ENCODE measurements at regions not wholly inside any gene's neighbourhood (a gene's known extent, or its start where the extent isn't known, plus 50 kb on each side); places are given as distances from the start of the nearest gene placed in this dataset.

DNA sequence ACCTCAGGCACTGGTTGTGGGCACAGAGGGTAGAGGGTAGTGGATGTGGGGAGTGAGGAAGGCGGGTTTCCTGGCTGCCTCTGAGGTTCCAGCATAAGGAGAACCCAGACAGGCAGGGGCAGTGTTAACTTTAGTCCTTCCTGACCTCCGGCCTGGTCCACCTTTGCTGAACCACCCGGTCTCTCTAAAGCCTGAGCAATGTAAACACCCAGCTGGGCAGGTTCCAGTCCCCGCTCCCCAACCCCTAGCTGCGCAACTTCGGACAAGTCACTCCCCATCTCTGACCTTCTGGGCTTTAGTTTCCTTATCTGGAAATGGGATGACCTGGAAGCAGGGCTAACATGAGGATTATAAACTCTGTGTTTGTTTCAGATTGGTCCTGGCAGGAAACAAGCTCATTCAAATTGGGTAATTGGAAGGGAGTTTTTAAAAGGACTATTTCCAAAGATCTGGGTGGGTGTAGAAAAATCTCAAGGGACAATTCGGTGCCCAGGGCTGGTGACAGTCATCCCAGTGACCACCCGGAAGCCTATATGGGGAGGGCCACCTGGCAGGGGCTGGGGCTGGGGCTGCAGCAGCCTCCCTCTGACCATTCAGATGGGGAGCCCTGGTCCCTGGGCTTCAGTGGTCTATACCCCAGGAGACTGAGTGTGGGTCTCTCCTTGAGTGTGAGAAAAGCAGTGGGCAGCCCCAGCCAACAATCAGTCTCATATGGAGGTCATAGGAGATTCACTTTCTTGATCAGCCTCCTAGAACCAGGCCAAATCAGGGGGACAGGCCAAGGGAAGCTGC is 108.3 kb upstream of the SYT13 start:
- Histone ChIP-seq H3K9me3 (ENCODE audit: insufficient read depth, low read depth, low read length) (no peaks in the 10 kb centered on the region), H3K9ac (ENCODE audit: low read length) (no peak overlapping the region), H3K27me3 (ENCODE audit: insufficient read depth, low read length) (peaks cover under 1% of the 10 kb centered on the region), H3K36me3 (ENCODE audit: insufficient read depth, low read length) (no peaks in the 10 kb centered on the region), H3K4me3 (ENCODE audit: insufficient read depth, low read depth, low read length) (no peak overlapping the region), H4K20me1 (ENCODE audit: insufficient read depth, low read length) (no peaks in the 10 kb centered on the region), H3K4me2 (ENCODE audit: low read length) (no peak overlapping the region), H3K79me2 (ENCODE audit: insufficient read depth, low read length) (no peaks in the 10 kb centered on the region), H3K27ac (ENCODE audit: low read depth, low read length) (no peak overlapping the region), H2AFZ (ENCODE audit: low read depth, low read length) (no peak overlapping the region), H3K4me1 (ENCODE audit: insufficient read depth, low read length) (no peaks in the 10 kb centered on the region)
- DNase-seq (ENCODE audit: low read depth) (no peak), FAIRE-seq (no peak)
- TF ChIP-seq EZH2 (IDR thresholded peaks at IDR 0.05; ENCODE audit: insufficient read depth, low read length) = no peak
- TF ChIP-seq, protein P1, sequence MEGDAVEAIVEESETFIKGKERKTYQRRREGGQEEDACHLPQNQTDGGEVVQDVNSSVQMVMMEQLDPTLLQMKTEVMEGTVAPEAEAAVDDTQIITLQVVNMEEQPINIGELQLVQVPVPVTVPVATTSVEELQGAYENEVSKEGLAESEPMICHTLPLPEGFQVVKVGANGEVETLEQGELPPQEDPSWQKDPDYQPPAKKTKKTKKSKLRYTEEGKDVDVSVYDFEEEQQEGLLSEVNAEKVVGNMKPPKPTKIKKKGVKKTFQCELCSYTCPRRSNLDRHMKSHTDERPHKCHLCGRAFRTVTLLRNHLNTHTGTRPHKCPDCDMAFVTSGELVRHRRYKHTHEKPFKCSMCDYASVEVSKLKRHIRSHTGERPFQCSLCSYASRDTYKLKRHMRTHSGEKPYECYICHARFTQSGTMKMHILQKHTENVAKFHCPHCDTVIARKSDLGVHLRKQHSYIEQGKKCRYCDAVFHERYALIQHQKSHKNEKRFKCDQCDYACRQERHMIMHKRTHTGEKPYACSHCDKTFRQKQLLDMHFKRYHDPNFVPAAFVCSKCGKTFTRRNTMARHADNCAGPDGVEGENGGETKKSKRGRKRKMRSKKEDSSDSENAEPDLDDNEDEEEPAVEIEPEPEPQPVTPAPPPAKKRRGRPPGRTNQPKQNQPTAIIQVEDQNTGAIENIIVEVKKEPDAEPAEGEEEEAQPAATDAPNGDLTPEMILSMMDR (IDR thresholded peaks at IDR 0.05; ENCODE audit: insufficient read depth, low read depth, low read length) = no peak
- no peak overlapping the region for H3K27ac Mint-ChIP-seq (ENCODE audit: unreplicated experiment)
- no peaks in the 10 kb centered on the region for H3K36me3 Mint-ChIP-seq (ENCODE audit: low read depth, unreplicated experiment)
- no peaks in the 10 kb centered on the region for H3K4me1 Mint-ChIP-seq (ENCODE audit: low read depth, unreplicated experiment)
- no peaks in the 10 kb centered on the region for H3K9me3 Mint-ChIP-seq (ENCODE audit: unreplicated experiment)
- H3K27me3 Mint-ChIP-seq (ENCODE audit: low read depth, unreplicated experiment) = peaks cover 96% of the 10 kb centered on the region
- no peak overlapping the region for H3K4me3 Mint-ChIP-seq (ENCODE audit: unreplicated experiment)

DNA sequence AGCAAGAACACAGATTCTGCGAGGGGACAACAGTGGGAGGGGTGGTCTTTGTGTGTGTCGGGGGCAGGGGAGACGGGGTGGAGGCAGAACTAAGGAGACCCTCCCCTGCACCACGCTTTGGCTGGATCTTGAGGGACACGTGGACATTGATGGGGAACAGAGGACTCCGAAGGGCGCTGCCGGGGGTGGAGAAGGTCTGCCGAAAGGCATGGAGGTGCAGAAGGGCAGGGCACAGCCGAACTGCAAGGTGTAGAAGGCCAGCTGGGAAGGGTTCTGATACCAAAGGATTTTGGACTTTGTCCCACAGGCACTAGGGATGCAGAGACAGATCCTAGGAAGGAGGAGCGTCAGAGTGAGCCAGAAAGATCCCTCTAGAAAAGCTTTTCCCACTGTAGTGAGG is 107.7 kb upstream of the SYT13 start:
- no peak overlapping the region for H3K4me2 ChIP-seq (ENCODE audit: low read length)
- H3K9me3 Mint-ChIP-seq (ENCODE audit: unreplicated experiment) = peaks cover 3% of the 10 kb centered on the region
- DNase-seq (ENCODE audit: low read depth) (no peak), FAIRE-seq (no peak)
- H3K27ac ChIP-seq (ENCODE audit: low read depth, low read length) = no peak overlapping the region
- no peaks in the 10 kb centered on the region for H4K20me1 ChIP-seq (ENCODE audit: insufficient read depth, low read length)
- no peaks in the 10 kb centered on the region for H3K4me1 ChIP-seq (ENCODE audit: insufficient read depth, low read length)
- H3K4me3 Mint-ChIP-seq (ENCODE audit: unreplicated experiment) = no peak overlapping the region
- no peaks in the 10 kb centered on the region for H3K79me2 ChIP-seq (ENCODE audit: insufficient read depth, low read length)
- H3K27me3 ChIP-seq (ENCODE audit: insufficient read depth, low read length) = peaks cover 5% of the 10 kb centered on the region
- H3K27ac Mint-ChIP-seq (ENCODE audit: unreplicated experiment) = no peak overlapping the region
- H3K36me3 Mint-ChIP-seq (ENCODE audit: low read depth, unreplicated experiment) = no peaks in the 10 kb centered on the region
- no peak overlapping the region for H3K4me3 ChIP-seq (ENCODE audit: insufficient read depth, low read depth, low read length)
- no peak overlapping the region for H3K9ac ChIP-seq (ENCODE audit: low read length)
- peaks cover 98% of the 10 kb centered on the region for H3K27me3 Mint-ChIP-seq (ENCODE audit: low read depth, unreplicated experiment)
- H3K9me3 ChIP-seq (ENCODE audit: insufficient read depth, low read depth, low read length) = no peaks in the 10 kb centered on the region
- TF ChIP-seq EZH2 (IDR thresholded peaks at IDR 0.05; ENCODE audit: insufficient read depth, low read length) = no peak
- TF ChIP-seq, protein P1 (IDR thresholded peaks at IDR 0.05; ENCODE audit: insufficient read depth, low read depth, low read length) = no peak
- no peak overlapping the region for H2AFZ ChIP-seq (ENCODE audit: low read depth, low read length)
- H3K4me1 Mint-ChIP-seq (ENCODE audit: low read depth, unreplicated experiment) = no peaks in the 10 kb centered on the region
- H3K36me3 ChIP-seq (ENCODE audit: insufficient read depth, low read length) = no peaks in the 10 kb centered on the region

DNA sequence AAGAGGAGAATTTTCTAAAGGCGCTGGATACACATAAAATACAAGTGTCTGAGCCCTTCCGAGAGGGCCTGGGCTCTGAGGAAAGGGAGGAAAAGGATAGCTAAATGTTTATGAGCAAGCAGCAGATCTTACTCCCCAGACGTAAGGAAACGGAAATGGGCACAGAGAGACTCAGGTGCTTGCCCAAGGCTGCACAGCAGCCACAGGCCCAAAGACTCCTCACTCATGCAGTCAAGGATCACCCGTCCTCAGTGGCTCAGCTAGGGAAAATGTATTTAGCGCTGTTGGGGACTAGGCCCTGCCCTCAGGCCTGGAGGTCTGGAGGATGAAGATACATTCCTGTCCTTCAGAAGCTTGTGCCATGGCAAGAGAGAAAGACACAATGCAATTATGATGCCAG is 107.2 kb upstream of the SYT13 start:
- Histone ChIP-seq H3K79me2 (ENCODE audit: insufficient read depth, low read length) (no peaks in the 10 kb centered on the region), H2AFZ (ENCODE audit: low read depth, low read length) (no peak overlapping the region), H3K9ac (ENCODE audit: low read length) (no peak overlapping the region), H3K4me1 (ENCODE audit: insufficient read depth, low read length) (no peaks in the 10 kb centered on the region), H3K36me3 (ENCODE audit: insufficient read depth, low read length) (no peaks in the 10 kb centered on the region), H3K27ac (ENCODE audit: low read depth, low read length) (no peak overlapping the region), H3K27me3 (ENCODE audit: insufficient read depth, low read length) (peaks cover 5% of the 10 kb centered on the region), H3K4me3 (ENCODE audit: insufficient read depth, low read depth, low read length) (no peak overlapping the region), H3K9me3 (ENCODE audit: insufficient read depth, low read depth, low read length) (no peaks in the 10 kb centered on the region), H3K4me2 (ENCODE audit: low read length) (no peak overlapping the region), H4K20me1 (ENCODE audit: insufficient read depth, low read length) (no peaks in the 10 kb centered on the region)
- H3K4me3 Mint-ChIP-seq (ENCODE audit: unreplicated experiment) = no peak overlapping the region
- no peak for DNase-seq (ENCODE audit: low read depth)
- no peaks in the 10 kb centered on the region for H3K36me3 Mint-ChIP-seq (ENCODE audit: low read depth, unreplicated experiment)
- FAIRE-seq = no peak
- peaks cover 98% of the 10 kb centered on the region for H3K27me3 Mint-ChIP-seq (ENCODE audit: low read depth, unreplicated experiment)
- no peaks in the 10 kb centered on the region for H3K4me1 Mint-ChIP-seq (ENCODE audit: low read depth, unreplicated experiment)
- H3K27ac Mint-ChIP-seq (ENCODE audit: unreplicated experiment) = no peak overlapping the region
- H3K9me3 Mint-ChIP-seq (ENCODE audit: unreplicated experiment) = peaks cover 4% of the 10 kb centered on the region
- TF ChIP-seq, protein P1 (IDR thresholded peaks at IDR 0.05; ENCODE audit: insufficient read depth, low read depth, low read length) = no peak
- TF ChIP-seq EZH2 (IDR thresholded peaks at IDR 0.05; ENCODE audit: insufficient read depth, low read length) = no peak
